ENCODE measurements at regions not wholly inside any gene's neighbourhood (a gene's known extent, or its start where the extent isn't known, plus 50 kb on each side); places are given as distances from the start of the nearest gene placed in this dataset.

DNA sequence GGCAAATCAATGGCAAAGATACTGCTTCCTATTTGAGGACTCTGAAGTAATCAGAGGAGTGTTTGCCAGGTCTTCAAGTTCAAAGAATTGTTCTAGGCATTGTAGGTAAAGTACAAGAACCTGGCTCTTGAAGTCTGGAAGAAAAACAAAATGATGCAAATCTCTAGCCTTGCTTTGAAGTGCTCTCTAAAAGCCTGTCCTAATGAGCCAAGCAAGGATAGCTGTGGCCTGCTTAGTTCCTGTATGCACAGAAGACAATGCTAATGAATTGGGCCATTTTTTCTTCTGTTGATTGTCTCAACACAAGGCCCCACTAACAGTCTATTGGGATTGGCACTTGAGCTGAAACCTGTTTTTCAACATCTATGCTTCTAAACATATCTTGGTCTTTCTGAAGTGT lies 165.0 kb upstream of the POU3F2 start:
- no peak for DNase-seq

- no peak for DNase-seq
These were observed 164.2 kb upstream of the POU3F2 start for GRCh38 chr6:98670045-98670746.

DNA sequence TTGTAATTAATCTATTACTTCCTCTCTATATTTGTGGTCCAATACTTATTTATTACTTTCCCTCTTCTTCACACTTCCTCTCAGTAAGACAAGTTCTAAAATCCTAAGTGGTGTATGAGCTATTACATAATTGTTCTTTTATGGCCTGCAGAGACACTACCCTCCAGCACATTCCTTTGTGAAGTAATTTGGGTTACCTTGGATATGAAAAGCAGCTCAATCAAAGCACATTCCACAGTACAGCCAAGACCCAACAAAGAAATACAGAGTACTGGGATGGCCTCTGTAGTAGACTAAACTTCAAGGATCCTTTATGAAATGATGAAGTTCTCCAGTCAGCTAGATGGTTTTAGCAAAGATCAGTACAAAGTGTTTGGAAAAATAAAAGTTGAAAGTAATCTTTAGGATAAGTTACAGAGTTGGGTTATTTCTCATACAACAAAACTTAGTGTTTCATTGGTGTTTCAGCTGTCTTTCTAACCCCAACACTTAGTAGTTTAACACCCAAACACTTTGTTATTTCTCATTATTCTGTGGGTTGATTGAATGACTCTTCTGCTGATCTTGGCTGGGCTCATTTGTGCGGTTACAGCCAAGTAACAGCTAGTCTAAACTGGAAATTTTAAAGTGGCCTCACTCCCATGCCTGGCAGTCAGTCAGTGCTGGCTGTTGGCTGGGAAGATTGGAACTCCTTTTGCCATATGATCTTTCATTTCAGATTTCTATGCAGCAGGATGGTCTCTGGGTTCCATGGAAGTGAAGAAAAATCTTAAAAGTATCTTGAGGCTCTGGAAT lies 161.5 kb upstream of the POU3F2 start:
- no peak for DNase-seq

DNA sequence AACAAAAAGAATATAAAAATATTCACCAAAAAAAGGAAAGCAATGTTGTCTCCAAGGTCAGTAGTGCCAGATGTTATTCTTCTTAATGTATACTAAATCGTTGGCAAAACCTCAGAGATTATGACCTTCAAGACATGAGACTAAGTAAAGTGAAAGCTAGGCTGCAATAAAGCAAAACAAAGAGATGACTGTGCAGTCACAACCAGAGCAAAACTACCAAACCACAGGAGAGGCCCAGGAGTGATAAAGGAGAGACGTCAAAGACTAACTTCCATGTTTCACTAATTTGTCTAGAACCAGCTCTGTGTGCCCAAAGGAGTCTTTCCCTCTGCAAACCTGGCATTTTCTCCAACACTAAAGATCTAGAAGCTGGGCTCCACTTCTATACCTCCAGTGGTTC lies 155.9 kb upstream of the POU3F2 start:
- DNase-seq: no peak

GRCh38 chr6:98686008-98686601 lies 148.3 kb upstream of the POU3F2 start:
- DNase-seq: no peak

DNA sequence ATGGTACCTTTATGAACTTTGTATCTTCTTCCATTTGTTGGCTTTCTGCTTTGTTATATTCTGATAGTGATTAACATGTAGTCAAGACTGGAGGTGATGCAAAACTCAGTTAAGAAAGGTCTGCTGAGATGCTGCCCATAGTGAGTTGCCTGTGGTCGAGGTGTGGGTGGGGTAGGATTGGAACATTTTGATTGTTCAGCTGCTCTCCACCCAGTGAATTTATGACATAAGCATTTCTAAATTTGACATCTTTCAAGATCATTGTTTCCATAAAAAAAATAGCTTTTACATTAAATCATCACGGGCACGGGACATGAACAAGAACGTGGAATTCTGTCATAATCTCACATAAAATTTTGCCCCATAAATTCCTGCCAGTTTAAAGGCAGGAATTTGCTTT lies 146.6 kb upstream of the POU3F2 start:
- no peak for DNase-seq

- no peak for DNase-seq
These were observed 139.1 kb upstream of the POU3F2 start for GRCh38 chr6:98695091-98695801.

DNA sequence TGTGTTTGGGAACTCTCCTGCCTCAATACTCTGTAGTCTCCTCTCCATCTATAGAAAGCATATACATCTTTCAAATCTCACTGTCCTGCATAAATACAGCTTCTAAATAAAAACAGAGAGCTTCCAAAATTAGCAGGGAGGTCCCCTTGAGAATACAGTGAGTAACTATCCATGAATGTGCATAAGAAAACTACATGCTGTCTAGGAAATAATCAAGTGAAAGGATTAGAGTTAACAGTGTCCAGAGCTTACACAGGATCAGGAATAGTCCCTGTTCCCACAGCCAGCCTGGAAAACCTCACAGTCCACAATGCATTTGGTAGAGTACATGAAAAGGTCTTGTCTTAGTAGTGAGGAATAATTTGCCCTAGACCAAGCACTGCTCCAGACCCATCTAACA lies 123.0 kb upstream of the POU3F2 start:
- no peak for DNase-seq

- DNase-seq: no peak
These were observed 118.0 kb upstream of the POU3F2 start for GRCh38 chr6:98716341-98716740.

GRCh38 chr6:98717322-98717877 lies 117.0 kb upstream of the POU3F2 start:
- no peak for DNase-seq

- no peak for DNase-seq
These were observed 116.4 kb upstream of the POU3F2 start for GRCh38 chr6:98717988-98718387.

DNA sequence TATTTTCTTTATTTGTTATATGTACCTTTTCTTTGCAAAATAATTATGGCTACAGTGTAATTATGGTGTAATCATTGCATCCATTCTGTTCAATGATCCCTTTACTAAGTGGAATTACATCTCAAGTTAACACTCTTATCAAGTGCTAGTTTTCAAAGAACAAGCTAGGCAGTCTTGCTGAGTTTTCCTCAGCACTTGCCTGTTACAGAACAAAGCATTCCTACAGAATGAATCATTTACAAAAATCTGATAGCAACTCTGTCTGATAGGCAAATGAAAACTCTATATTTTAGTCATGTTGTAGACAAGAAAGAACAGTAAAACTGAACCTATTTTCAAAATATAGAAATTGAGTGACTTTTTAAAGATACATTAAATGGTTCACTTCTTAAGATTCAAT lies 109.8 kb upstream of the POU3F2 start:
- DNase-seq: peak; percentile 0

DNA sequence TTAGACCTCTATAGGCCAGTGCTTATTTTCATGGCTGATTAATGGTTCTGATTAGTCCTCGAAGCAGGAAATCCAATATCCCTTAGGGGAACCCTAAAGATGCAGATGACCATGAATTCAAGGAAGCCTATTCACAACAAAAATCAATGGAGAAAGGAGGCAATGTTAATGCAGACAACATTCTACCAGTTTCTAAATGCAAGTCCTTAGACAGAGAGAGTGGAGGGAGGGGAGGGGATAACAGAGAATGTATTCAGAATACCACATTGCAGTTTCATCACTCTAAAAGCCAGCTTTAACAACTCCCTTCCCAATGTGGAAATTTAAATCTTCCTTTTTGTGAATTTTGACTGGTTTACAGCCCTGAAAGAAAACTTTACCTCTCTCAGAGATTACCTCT lies 87.1 kb upstream of the POU3F2 start:
- no peak for DNase-seq

DNA sequence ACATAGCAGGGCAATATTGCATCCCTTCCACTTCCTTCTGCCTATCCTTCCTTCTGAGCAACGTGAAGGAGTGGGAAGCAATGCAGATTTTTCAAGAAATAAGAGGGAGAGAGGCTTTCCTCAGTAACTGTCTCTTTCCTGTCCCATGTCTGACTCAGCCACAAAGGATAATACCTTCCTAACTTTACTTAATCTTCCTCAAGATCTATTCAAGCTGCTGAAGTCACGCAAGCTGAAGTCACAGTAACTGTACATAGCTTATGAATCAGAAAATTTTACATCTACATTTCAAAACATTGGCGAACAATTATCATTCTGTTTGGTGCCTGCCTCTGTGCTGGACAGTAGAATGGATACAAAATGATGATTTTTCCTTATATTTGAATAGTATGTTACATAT lies 86.4 kb upstream of the POU3F2 start:
- DNase-seq: peak; percentile 46

- DNase-seq: no peak
These were observed 74.9 kb upstream of the POU3F2 start for GRCh38 chr6:98759459-98759858.

DNA sequence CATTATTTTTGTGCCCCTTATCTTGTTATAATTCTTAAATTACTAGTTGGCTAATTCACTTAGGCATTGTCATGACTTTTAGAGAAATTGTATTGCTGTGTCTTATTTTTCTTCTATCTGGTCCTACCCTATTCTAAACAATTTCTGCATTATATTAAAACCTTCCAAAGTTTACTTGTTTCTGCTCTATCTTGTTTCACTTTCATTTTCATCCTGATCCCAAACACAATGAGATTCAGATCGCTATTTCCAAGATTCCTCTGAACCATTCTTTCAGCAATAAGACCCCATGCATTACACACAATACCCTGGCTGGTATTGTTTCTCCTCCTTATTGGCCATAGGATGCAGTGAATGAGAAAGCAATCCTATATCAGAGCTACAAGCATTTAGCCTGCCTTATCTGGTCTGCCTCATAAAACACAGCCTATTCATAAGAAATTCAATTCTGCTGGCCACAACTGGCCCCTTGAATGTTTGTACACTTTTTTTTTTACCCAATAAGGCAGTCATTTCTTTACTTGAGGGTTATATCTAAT lies 69.9 kb upstream of the POU3F2 start:
- DNase-seq: no peak

- peak; percentile 35 for DNase-seq
These were observed 64.8 kb upstream of the POU3F2 start for GRCh38 chr6:98769546-98769945.

DNA sequence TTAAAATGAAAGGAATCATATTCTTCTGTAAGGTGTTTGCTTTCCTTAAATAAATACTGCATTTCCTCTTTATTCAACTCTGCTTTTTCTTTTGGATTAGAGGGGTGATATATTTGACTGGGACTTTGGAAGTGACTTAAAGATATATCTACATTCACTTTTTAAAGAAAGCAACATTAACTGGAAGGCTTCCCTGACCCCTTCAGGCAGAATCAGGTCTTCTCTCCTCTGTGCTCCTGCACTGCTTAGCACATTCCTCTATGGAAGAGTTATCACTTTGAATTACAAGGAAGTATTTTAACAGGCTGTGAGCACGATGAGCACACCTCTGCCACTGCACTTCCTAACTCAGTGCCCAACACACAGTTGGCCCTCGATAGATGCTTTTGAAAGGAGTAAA lies 59.2 kb upstream of the POU3F2 start:
- DNase-seq: no peak

- DNase-seq: no peak
These were observed 56.6 kb upstream of the POU3F2 start for GRCh38 chr6:98777762-98778161.

GRCh38 chr6:98779618-98780017 lies 54.8 kb upstream of the POU3F2 start:
- DNase-seq: no peak

GRCh38 chr6:98782772-98783171 lies 51.6 kb upstream of the POU3F2 start:
- no peak for DNase-seq

DNA sequence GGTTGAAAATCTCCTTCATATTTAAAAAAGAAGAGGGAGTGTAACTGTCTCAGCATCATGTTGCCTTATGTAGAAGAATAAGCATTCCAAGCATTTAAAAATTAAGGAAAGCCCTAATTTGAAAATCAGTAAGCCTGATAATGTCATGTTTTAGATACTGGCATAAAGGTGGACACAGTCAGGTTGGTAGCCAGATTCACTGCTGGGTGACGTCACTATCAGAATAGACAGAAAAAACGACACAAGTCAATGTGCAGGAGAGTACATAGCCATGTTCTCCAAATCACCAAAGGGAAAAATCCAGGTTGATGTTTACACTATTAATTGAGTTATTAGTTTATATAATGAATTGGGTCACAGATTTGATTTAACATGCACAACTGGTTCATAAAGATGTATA lies 50.8 kb upstream of the POU3F2 start:
- no peak for DNase-seq

Measured in fibroblast of skin of right biceps (primary cell).